ENCODE measurements at regions not wholly inside any gene's neighbourhood (a gene's known extent, or its start where the extent isn't known, plus 50 kb on each side); places are given as distances from the start of the nearest gene placed in this dataset.
"Not testable (repeated sequence)": the region's sequence is repeated elsewhere in the genome, so short reads cannot be mapped to it uniquely, and the experiment has no call there.

- not testable (repeated sequence) for TF ChIP-seq CTCF, POLR2AphosphoS5, POLR2A (IDR thresholded peaks at IDR 0.05)
Measured at GRCh38 chr16:29196746-29197145, 209.8 kb downstream of the NPIPB11 start.

All from breast epithelium (tissue), 3 donors.